WI38 (cell line): ENCODE measurements at regions not wholly inside any gene's neighbourhood (a gene's known extent, or its start where the extent isn't known, plus 50 kb on each side); places are given as distances from the start of the nearest gene placed in this dataset.
"Not testable (repeated sequence)": the region's sequence is repeated elsewhere in the genome, so short reads cannot be mapped to it uniquely, and the experiment has no call there.

Experiments used
- H3K4me3 ChIP-seq: 2 replicates; pipeline ENCODE4 v1.5.1; 2011; ENCODE audit warnings: low read depth, mild to moderate bottlenecking, control low read depth, low read length
- TF ChIP-seq, protein P1 (sequence below): IDR thresholded peaks from 2 replicates; pipeline ENCODE4 v1.5.1; 2012; ENCODE audit warnings: low read depth, mild to moderate bottlenecking, control low read depth, low read length

DNA sequence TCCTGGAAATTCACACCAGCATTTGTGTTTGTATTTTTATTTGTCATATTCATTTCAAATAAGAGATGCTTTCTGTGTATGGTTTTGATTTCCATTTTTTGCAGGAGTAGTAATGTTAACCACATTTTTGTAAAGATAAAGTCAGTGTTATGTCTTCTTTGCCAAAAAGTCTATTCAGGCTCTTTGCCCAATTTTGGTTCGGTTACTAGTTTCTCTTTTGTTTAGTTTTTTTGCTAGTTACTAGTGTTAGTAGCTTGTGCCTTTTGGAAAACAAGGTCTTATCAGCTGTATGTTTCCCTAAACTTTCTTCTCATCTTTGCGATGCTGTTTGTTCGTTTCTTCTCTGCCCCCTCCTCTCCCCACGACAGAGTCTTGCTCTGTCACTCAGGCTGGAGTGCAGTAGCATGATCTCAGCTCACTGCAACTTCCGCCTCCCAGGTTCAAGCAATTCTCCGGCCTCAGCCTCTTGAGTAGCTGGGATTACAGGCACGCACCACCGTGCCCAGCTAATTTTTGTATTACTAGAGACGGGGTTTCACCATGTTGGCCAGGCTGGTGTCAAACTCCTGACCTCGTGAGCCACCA lies 112.3 kb upstream of the GRK3 start:
- TF ChIP-seq, protein P1, sequence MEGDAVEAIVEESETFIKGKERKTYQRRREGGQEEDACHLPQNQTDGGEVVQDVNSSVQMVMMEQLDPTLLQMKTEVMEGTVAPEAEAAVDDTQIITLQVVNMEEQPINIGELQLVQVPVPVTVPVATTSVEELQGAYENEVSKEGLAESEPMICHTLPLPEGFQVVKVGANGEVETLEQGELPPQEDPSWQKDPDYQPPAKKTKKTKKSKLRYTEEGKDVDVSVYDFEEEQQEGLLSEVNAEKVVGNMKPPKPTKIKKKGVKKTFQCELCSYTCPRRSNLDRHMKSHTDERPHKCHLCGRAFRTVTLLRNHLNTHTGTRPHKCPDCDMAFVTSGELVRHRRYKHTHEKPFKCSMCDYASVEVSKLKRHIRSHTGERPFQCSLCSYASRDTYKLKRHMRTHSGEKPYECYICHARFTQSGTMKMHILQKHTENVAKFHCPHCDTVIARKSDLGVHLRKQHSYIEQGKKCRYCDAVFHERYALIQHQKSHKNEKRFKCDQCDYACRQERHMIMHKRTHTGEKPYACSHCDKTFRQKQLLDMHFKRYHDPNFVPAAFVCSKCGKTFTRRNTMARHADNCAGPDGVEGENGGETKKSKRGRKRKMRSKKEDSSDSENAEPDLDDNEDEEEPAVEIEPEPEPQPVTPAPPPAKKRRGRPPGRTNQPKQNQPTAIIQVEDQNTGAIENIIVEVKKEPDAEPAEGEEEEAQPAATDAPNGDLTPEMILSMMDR: no peak
- no peak overlapping the region for H3K4me3 ChIP-seq

DNA sequence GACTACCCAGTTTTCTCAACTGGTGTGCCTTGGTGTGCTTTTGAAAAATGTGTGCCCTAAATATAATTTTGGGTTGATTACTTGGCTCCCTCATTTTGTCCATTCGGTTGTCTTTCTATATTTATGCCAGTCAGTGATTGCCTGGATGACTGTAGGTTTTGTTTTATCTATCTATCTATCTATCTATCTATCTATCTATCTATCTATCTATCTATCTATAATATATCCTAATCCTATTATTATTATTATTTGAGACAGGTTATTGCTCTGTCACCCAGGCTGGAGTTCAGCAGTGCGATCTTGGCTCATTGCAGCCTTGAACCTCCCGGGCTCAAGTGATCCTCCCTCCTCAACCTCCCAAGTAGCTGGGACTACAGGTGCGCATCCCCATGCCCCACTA lies 111.4 kb upstream of the GRK3 start:
- no peak overlapping the region for H3K4me3 ChIP-seq
- TF ChIP-seq, protein P1: no peak

DNA sequence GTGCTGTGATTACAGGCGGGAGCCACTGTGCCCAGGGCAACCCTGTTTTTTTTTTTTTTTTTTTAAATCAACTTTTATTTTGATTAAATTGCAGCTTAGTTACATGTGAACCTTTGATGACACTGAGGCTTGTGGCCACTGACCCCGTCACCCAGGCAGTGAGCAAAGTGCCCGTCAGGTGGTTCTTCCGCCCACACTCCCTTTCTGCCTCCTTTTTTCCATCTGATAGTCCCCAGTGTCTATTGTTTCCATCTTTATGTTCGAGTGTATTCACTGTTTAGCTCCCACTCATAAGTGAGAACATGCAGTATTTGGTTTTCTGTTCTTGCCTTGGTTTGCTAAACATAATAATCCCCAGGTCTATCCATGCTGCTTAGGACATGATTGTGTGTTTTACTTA lies 110.9 kb upstream of the GRK3 start:
- H3K4me3 ChIP-seq: no peak overlapping the region
- TF ChIP-seq, protein P1: no peak

DNA sequence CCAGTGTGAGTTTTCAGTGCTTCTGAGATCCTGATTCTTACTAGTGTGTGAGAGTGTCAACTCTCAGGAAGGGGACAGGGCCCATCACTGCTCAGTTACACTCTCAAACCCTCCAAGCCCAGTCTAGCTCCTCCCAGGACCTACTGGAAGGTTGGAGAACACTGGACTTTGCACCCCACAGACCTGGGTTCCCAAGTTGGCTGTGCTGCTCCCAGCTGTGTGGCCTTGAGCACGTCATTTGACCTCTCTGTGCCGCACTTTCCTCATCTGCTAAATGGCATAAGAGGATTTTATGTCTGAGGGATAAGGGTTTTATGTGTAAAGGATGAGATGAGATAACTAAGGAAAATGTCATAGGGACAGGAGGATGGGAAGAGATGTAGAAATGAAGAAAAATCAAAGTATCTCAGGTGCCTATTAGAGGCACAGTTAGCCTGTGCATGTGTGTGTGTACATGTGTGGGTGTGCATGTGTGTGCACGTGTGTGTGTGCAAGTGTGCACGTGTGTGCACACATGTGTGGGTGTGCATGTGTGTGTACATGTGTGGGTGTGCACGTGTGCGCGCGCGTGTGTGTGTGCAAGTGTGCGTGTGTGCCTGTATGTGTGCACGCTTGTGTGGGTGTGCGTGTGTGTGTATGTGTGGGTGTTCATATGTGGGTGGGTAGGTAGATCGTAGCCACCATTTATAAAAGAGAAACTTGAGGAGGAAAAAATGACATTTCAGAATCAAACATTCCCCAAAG lies 108.0 kb upstream of the GRK3 start:
- not testable (repeated sequence) for H3K4me3 ChIP-seq

DNA sequence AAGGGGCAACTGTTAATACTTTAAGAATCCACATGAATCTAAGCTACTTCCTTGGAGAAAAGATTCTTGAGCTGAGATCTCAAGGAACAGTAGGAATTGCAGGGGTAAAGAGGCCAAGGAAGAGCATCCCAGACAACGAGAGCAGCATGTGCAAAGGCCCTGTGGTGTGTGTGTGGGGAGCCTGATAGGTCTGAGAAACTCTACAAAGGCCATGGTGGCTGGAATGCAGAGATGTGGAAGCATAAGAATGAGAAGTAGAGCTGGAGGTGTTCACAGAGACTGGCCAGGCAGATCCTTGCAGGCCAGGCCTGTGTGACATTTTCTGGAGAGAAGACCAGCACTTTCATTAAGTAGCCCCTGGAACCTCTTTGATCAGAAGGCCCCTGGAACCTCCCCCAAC lies 105.8 kb upstream of the GRK3 start:
- not testable (repeated sequence) for H3K4me3 ChIP-seq

DNA sequence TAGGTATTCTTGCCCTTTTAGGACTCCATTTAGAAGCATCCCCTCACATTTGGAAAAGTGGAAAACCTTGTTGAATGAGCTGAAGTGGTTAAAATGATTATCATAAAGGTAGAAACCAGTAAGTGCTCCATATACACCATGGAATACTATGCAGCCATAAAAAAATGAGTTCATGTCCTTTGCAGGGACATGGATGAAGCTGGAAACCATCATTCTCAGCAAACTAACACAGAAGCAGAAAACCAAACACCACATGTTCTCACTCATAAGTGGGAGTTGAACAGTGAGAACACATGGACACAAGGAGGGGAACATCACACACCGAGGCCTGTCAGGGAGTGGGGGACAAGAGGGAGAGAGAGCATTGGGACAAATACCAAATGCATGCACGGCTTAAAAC lies 103.8 kb upstream of the GRK3 start:
- not testable (repeated sequence) for H3K4me3 ChIP-seq

DNA sequence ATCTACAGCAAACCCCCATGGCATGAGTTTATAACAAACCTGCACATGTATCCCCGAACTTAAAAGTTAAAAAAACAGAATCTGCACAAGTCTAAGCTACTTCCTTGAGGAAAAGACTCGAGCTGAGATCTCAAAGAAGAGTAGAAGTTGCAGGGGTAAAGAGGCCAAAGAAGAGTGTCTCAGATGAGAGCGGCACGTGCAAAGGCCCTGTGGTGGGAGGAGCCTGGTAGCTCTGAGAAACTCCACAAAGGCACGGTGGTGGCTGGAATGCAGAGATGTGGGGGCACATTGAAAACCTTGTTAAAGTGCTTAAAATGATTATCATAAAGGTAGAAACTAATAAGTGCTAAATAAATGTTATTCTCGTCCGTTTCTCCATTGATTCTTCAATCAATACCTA lies 103.2 kb upstream of the GRK3 start:
- H3K4me3 ChIP-seq: no peak overlapping the region
- TF ChIP-seq, protein P1: no peak

DNA sequence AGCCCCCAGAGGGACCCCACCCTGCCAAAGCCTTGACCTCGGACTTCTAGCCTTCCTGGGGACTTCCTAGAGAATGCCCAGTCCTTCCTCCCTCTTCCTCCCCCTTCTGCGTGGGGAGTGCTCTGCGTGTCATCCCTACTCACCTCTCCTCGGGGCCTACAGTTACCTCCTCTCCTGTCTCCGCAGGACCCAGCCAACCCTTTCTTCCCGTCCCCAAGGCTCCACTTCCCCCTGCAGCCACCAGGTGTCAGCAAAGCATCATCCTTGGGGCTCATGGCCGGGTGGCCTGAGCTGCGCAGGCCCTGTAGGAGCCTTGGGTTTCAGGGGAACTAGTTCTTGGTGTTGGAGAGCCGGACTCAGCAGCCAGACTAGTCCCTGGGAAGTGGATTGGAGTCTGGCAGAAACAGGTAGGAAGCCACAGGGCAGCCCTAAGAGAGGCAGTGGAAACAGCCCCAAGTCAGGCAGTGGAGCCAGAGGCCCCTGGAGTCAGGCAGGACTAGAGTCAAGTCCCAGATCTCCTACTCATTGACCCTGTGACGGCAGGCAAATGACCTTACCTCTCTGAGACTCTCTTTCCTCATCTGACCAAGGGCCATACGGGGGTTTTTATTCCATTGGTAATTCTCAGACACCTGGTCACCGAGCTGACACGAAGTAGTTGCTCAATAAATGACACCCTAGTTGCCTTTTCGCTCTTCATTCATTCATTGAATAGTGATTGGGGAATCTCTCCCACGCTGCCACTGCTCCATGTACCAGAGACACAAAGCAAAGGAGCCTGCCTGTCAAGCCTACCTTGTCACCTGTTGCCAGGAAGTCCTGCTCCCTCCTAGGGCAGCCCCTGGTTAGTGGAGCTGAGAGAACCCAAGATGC lies 101.8 kb upstream of the GRK3 start:
- TF ChIP-seq, protein P1: peak; percentile 99

DNA sequence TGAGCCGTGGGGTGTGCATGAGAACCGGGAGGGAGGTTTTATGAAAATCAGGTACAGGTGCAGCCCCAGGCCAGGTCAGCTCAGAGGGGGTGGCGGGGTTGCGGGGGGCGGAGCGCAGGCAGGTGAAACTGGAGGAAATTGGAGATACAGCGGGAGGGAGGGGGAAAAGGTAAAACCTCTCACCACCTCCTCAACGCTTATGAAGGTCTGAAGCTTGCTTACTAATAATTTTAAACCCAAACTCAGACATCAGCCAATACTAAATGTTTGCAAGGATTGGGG lies 101.2 kb upstream of the GRK3 start:
- H3K4me3 ChIP-seq: not testable (repeated sequence)

More for the DNA sequence above, 101.8 kb upstream of the GRK3 start:
- H3K4me3 ChIP-seq: not testable (repeated sequence)

DNA sequence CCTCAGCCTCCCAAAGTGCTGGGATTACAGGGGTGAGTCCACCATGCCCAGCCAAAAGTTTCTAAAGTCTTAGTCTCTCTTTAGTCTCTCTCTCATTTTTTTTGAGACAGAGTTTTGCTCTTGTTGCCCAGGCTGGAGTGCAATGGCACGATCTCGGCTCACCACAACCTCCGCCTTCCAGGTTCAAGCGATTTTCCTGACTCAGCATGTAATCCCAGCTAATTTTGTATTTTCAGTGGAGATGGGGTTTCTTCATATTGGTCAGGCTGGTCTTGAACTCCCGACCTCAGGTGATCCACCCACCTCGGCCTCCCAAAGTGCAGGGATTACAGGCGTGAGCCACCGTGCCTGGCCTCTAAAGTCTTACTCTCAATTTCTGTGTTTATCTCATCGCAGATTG lies 100.1 kb upstream of the GRK3 start:
- H3K4me3 ChIP-seq: not testable (repeated sequence)
